ENCODE measurements at regions not wholly inside any gene's neighbourhood (a gene's known extent, or its start where the extent isn't known, plus 50 kb on each side); places are given as distances from the start of the nearest gene placed in this dataset.
"Not testable (repeated sequence)": the region's sequence is repeated elsewhere in the genome, so short reads cannot be mapped to it uniquely, and the experiment has no call there.

DNA sequence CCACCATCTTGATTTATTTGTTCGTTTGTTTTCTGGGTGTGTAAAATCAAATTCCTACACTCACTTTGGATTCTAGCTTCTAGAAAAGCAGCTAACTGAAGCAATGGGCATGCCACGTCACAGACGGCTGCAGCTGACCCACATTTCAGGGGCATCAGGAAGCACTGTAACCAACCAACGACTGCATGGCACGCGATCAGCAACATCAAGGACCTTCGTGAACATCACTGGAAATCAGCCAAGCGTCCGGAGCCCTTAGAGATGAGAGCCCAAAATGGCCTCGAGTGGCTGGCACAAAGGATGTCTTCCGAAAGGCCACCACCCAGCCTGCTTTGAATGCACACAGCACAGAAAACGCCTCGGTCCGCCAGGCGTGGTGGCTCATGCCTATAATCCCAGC is 191.1 kb downstream of the OLFM1 start:
- DNase-seq = peak in 1 of 3 experiments; percentile 35

DNA sequence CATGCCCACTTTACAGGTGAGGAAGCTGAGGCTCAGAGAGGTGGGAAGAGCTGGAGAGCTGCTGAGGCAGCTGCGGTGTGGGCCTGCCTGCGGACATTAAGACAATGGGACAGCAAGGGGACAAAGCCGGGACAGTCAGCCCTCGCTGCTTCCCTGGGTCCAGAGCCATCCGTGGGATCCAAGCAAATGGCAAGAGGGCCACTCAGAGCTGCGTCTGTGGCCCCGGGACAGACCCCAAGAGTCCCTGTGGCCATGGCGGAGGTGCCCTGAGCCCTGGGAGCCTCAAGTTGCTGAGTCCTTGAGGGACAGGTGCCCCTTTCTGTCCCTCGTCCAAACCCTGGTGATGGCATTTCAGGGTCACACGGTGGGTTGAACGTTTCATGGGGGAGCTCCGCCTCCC is 191.9 kb downstream of the OLFM1 start:
- no peak for DNase-seq

DNA sequence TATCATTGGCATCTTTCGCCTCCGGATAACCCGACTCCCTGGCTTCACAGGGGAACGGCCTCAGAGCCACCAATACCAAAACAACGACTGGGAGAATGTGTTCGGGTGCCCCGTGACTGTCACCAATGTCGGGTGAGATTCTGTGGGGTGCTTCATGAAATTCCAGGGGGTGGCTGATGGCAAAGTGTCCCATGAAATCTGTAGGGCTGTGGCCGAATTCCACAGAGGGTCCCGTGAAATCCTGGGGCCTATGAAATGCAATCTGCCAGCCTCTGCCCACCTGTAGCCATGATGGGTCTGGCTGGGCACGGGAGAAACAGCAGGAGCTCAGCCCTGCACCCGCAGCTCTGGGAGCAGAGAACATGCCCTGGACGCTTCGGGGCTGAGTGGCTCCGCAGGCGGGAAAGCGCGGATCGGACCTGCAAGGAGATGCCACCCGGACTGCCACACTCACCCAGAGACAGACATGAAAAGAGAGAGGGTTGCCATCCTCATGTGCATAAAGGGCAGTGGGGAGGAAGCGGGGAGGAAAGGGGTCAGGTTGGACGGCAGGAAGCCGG is 192.4 kb downstream of the OLFM1 start:
- DNase-seq = no peak

DNA sequence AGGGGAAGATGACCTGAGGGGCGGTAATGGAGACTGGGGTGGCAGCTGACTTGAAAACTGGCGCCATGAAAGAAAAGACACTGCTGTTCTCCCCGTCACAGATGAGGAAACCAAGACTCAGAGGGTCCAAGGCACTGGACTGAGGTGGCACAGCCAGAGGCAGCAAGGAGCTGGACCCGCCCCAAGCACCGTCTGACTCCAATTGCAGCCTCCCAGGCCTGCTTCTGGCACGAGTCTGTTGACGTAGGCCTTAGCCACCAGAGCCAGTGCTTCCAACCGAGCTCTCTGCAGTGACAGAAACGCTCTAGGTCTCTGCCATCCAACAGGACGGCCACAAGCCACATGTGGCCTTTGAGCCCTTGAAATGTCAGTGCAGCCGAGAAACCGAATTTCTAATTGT is 193.2 kb downstream of the OLFM1 start:
- DNase-seq = no peak

DNA sequence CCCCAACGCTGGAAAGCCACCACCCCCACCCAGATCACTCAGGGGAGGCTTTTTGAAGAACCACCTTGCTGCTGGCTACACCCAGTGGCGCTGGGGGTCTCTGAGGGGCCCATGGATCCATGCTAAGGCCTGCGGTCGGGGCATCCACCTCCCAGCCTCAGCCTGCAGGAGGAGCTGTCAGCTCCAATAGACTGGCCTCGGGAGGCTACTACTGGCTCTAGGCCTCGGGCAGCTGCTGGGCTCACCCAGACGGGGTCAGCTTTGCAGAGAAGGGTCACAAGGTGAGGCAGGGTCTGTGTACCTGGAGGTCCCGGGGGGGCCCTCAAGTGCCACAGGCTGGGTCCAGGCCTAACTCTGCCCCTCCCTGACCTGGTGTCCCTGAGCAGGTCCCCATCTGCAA is 193.7 kb downstream of the OLFM1 start:
- no peak for DNase-seq

DNA sequence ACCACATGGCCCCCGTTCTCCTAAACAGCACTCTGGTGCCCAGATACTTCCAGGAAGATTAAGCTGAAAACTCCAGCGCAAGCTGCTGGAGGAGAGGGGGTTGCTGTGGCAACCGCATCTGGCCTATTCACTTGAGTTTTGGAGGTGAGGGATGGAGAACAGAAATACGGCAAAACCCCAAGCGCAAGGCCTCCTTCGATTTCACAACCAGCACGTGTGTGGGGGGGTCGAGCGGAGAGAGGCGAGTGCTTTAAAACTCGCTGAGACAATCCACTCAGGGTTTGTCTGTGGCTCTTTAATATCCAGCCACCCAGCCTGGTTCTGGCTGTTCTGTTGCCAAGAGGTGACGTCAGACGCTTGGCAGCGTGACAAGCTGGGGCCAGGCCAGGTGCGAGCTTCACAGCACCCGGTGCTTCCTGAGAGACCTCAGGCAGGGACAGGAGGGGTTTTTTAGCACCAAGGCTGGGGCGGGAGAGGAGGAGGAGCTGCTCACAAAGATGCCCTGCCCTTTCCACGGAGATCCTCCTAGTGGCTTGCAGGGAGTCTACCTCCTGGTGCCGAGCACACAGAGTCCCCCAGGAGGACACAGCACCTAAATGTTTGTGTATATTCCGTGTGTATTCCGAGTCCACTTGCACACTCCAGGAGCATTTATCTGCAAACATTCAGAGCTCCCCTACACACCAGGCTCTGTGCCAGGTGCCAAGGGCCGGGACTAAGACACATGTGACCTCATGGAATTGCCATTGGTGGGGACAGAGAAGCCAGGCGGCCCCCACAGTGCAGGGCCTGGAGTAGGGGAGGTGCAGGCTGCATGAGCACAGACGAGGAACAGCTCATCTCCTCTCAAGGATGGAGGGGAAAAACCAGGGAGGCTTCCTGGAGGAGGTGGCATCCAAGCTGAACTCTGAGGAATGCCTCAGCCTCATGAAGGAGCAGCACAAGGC is 194.6 kb downstream of the OLFM1 start:
- DNase-seq = peak; percentile 72 to 89 (median 77)

DNA sequence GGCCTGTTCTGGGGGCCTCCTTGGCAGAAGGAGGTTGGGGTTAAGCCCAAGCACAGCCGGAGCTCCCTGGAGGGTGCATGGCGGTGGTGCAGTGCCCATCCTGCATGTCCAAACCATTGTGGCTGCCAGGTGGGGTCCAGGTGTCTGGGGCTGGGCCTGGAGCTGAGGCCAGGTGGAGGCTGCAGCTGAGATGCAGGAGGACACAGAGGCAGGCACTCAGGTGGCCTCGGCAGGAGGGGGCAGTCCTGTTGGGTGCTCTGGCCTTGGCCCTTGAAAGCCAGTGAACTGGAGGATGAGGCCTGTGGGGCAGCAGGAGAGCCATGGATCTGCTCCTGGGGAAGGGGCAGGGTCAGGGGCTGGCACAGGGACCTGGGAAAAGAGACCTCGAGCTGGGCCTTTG is 195.3 kb downstream of the OLFM1 start:
- DNase-seq = no peak

DNA sequence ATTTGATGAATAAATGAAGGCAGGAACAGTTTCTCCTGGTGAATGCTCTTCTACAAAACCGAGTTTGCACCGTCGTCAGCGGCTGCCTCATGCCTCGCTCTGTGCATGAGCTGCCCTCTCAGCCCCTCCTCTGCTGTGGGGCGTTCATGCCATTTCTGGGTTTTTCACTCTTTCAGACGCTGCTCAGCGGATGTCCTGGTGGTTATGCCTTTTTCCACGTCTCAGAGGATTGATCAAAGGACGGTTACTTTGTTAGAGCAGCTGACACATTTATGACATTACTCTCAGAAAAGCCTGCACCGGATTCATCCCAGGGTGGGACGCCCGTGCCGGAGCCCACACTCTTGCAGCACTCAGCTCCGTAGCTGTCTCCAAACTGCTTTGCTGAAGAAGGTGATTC is 195.9 kb upstream of the PPP1R26 start:
- no peak for DNase-seq

DNA sequence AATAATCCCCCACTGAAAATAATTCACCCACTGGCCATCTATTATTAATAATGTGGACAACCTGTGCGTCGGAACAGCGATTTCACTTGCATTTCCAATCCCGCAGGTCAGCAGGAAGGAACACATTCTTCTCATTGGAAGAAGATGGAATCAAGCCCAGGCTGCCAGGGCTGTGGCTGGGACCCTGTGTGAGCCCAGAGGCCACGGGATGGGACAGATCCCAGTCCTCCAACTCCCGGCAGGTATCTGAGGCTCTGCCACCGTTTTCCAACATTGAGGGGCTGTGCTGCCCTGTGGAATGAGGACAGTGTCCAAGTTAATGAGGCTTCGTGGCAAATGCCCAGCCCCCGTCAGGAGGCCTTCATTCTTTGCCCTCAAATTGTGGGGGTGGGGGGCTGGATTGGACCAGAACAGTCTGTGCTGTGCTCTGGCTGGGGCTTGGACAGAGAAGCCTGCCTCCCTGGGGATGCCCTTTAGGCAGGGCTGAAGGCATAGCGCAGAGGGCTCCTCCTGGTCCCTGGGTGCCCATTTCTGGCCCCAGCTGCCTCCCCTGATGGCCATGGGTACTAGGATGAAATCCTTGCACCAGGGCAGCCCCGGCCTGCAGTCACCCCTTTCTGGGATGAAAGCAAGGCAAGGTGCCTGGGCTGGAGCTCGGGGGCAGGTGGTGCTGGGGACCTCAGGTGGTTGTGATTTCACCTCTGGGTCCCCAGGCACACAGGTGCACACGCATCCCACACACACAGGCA is 195.0 kb upstream of the PPP1R26 start:
- no peak for DNase-seq

DNA sequence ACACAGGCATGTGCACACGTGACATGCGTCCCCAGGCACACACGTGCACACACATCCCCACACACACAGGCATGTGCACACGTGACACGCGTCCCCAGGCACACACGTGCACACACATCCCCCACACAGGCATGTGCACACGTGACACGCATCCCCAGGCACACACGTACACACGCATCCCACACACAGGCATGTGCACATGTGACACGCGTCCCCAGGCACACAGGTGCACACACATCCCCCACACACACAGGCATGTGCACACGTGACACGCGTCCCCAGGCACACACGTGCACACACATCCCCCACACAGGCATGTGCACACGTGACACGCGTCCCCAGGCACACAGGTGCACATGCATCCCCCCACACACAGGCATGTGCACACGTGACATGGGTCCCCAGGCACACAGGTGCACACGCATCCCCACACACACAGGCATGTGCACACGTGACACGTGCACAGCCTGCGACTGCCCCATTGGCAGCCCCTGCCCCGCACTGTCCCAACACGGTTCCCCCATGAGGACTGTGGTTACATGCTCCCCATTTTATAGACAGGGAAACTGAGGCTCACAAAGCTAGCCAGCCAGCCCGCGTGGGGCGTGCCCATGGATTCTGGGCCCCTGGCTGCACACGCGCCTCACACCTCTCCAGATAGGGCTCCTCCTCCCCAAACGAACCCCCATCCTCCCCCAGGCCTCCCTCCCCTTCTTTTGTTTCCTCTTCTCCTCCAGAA is 193.2 kb upstream of the PPP1R26 start:
- DNase-seq = not testable (repeated sequence)

DNA sequence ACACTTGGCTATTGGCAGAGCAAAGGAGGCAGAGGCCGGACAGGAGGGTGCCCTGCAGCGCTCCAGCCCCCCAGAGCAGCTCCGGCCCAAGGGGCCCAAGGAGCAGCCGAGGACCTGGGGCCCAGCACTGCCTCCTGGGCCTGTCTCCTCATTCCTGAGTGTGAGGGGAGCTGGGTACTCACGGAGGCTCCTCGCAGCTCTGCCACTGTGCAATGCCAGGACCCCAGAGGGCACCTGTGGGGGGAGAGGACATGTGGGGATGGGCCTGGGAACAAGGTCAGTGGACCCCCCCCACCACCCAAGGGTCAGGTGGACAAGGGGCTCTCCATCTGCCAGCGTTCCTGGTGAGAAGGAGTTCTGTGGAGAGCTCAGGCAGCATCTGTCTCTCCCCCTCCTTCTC is 192.6 kb upstream of the PPP1R26 start:
- DNase-seq = no peak

DNA sequence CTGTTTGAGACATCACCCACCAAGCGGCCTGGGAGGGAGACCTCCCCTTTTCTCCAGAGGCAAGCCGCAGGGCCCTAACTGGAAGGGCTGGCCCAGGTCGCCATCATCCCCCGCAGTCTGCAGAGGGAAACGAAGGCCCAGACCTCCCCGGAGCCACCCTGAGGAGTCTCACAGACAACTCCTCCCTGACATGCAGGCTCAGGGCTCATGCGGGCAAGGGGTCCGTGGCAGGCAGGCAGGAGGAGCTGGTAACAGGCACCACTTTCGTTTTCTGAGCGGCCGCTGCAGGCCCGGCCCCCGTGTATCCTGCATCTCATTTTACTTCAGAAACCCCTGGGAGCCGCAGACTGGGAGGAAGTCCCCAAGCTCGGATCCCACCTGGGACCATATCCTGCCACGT is 192.0 kb upstream of the PPP1R26 start:
- no peak for DNase-seq

DNA sequence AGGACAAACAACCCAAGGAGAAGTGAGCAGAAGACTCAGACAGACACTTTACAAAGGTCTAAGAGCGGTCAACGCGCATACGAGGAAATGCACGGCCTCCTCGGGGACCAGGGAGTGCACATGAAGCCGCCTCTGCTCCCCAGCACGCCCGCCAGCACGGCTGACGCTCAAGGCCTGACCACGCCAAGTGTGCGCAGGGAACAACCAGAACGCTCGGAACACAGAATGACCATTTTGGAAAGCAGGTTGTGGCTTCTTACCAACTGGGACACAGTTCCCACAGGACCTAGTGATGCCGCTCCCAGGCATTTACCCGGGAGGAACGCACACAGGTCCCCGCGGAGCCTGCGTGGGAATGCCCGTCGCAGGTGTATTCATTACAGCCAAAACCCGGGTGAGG is 191.5 kb upstream of the PPP1R26 start:
- DNase-seq = no peak

DNA sequence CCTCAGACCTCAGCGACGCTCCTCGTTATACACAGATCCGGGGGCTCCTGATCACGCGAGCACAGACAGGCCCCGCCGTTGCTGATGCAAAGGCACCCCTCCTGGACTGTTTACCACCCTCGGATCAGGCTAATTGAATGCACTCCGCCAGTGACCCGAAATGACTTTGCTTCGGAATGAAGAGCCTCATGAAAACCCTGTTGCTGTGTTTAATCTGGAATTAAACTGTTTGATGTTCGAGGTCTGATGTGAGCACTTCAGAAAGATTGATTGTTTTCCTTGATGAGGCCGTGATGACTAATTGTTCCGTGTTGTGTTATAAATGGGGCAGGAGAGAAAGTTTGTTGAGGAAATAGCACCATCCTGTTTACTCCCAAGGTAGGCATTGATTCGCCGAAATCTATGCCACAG is 190.5 kb upstream of the PPP1R26 start:
- DNase-seq = no peak

DNA sequence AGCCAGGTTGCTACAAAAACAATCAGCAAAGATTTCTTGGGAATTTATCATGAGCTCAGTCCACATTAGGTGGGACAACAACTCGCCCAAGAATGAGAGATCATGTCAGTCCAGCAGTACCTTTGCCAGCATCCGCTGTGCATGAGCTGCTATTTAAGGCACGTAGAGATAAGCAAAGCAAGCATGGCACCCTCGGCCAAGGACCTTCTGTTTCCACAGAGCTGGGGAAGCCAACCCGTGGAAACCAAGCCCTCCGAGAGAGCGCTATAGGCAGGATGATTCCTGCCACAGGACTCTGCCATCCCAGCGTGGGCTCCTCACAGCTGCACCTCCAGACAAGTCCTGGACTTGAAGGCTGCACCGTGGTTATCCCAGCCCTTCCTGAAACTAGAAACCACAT is 189.5 kb upstream of the PPP1R26 start:
- DNase-seq = no peak

DNA sequence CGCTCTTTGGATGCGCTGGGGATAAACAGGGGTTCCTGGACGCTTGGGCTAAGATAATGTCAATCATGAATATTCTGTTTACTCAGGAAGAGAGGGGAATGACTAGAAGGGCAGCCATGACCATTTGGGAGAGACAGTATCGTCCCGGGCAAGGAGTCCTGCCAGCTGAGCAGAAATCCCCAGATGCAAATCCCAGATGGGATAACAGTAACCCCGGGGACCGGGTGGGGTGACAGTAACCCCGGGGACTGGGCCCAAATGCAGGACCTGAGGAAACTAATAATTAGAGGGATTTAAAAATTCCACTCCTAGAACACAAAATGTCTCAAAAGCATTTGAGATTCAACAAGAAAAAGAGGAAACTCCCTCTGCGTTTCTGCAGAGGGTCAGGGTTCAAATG is 189.0 kb upstream of the PPP1R26 start:
- DNase-seq = no peak

DNA sequence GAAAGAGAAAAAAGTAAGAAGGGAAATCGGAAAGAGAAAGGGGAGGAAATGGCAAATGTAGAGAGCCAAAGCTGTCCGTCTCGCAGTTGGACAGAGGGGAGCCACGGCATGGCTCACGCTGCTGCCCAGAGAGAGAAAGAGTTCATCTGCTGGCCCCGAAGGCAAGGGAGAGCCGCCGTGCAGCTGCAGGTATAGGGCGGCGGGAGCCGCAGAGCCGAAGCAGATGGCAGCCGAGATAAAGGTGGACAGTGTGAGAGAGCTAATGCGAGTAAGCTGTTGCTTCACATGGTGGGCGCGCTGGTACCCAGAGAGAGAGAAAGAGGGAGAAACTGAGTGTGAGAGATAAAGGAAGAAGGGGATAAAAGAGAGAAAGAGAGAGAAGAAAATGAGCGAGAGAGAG is 188.4 kb upstream of the PPP1R26 start:
- no peak for DNase-seq

DNA sequence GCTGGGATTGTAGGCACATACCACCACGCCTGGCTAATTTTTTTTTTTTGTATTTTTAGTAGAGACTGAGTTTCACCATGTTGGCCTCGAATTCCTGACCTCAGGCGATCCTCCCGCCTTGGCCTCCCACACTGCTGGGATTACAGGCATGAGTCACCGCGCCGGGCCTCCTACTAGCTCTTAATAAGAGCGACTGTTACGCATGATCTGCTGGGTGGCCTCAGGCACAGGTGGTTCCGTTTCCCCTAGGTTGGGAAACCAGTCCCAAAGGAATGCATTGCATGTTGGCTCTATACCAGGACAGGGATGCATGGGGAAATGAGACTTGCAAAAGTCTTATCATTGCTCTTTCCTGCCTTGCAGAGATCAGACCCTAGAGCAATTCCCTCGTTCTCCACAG is 184.7 kb upstream of the PPP1R26 start:
- DNase-seq = no peak

DNA sequence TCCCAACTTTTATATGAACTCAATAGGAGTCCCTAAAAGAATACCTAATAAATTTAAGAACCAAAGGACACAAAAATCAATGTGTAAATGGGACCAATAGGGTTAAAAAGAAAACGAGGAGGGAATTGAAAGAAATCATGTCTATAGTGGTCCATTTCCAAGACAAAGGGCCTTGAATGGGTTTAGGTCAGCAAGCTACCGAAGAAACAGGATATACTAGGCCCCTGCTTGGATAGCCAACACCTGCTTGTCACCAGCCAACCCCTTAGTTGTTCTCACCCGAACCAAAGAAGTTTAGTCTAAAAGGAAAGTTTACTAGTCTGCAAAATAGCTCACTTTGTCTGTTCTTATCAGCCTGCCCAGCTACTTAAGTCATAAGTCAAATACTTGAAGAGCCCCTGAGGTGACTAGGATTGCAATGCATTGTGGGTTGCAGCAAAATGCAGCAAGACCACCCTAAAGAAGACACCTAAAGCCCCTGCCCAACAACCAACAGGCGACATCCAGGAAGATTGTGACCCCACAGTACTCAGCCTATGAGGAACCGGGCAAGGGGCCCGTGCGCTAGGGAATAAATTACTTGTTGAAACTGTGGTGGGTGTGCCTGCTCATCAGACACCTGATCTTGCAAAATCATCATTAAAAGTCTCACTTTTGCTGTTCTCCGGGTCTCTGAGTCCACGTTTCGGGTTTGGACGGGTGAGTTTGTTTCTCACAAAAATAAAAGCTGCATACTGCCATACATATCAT is 183.9 kb upstream of the PPP1R26 start:
- DNase-seq = no peak

DNA sequence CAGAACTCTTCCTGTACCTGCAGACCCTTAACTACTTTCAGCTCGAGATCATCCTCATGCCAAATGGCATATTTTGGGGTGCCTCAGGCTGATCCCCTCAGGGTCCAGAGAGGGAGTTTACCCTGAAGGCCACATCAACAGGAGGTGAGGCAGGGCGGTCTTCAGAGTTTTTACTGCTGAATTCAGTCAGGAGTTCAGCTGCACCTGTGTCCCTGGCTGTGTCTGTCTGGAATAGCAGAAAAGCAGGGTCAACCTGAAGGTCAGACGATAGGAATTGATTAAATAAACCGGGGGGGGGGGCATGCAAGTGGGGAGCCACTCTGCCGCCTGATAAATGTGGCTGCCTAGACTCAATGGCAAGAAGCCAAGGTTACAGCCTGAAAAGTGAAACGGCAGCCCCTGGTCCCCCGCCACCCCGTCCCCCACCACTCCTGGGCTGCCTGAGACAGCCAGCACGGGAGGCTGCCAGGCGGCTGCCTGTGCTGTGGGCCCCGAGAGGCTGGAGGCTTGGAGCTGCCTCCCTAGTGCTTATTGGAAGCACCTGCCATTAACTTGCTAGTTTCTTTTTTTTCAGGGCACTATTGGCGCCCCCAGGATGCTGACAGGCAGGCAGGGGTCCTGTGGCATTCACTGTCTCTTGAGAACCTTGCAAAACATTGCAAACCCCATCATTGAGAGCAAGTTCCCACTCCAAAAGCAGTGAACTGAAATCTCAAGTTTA is 182.7 kb upstream of the PPP1R26 start:
- DNase-seq = no peak

DNA sequence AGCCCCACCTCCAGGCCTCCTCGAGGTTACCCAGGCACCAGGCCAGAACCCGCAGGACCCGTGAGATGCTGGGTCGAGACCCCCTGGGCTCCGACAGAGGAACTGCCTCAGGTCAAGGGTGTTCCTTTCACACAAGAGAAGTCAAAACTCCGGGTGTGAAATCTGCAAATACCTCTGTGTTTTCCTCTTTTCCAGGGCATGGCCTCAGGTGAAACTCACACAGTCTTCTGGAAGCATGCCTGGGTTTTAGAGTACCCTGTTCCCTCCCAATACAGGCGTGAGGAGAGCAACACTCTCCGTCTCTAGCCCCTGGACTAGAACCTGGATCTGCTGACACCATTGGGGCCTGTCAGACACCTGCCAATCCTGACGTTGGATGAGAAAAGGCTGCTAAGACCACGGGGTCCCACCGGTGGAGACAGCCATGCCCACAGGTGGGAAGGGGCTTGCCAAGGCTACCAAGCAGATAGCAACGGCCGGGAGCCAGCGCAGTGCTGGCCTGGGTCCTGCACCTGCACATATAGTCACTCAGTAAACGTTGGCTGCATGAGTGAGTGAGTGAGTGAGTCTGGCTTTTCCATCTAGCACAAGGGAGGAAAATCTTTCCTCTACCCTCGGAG is 182.0 kb upstream of the PPP1R26 start:
- no peak for DNase-seq
